ENCODE measurements at regions not wholly inside any gene's neighbourhood (a gene's known extent, or its start where the extent isn't known, plus 50 kb on each side); places are given as distances from the start of the nearest gene placed in this dataset.

DNA sequence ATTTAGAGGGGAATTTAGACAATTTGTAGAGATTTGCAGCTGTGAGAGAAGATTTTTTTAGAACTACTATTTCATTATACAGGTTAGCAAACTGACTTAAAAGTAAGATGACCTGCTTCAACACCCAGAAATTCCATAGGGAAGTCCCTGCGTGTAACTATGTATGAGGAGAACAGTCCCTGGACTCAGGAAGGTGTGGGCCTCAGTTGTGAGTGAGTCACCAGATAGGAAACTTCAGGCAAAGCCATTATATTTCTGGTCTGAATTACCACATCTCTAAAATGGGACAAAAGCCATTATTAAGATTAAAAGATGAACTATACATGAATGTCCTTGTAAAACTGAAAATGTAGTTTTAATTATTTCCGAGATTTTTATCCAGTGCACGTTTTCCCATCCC lies 488.3 kb upstream of the GOLIM4 start:
- TF ChIP-seq, protein P1, sequence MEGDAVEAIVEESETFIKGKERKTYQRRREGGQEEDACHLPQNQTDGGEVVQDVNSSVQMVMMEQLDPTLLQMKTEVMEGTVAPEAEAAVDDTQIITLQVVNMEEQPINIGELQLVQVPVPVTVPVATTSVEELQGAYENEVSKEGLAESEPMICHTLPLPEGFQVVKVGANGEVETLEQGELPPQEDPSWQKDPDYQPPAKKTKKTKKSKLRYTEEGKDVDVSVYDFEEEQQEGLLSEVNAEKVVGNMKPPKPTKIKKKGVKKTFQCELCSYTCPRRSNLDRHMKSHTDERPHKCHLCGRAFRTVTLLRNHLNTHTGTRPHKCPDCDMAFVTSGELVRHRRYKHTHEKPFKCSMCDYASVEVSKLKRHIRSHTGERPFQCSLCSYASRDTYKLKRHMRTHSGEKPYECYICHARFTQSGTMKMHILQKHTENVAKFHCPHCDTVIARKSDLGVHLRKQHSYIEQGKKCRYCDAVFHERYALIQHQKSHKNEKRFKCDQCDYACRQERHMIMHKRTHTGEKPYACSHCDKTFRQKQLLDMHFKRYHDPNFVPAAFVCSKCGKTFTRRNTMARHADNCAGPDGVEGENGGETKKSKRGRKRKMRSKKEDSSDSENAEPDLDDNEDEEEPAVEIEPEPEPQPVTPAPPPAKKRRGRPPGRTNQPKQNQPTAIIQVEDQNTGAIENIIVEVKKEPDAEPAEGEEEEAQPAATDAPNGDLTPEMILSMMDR (IDR thresholded peaks at IDR 0.05) = no peak
- TF ChIP-seq POLR2A (IDR thresholded peaks at IDR 0.05) (no peak), POLR2AphosphoS5 (IDR thresholded peaks at IDR 0.05) (no peak), EP300 (IDR thresholded peaks at IDR 0.05) (no peak)

All from suprapubic skin (tissue), 4 donors.